ENCODE measurements at regions not wholly inside any gene's neighbourhood (a gene's known extent, or its start where the extent isn't known, plus 50 kb on each side); places are given as distances from the start of the nearest gene placed in this dataset.

DNA sequence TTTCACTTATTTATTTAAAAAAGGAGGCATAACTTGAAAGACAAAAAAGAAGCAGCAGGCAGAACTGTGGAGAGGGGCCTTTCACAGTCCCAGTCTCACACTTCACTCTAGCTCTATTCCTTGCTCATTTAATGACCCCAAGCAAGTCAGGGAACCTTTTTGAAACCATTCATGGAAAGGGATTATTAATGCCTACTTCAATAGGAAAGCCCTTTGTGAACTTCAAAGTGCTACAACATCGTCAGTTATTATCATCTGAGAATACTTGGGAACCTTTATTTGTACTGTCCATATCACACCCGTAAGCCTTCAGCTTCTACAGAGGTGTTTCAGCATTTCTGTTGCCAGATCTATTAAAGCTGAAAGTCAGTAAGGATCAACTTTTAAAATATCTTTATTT lies 320.2 kb downstream of the TMEM161B start:
- DNase-seq = no peak

GRCh38 chr5:87946271-87946670 lies 322.4 kb downstream of the TMEM161B start:
- no peak for DNase-seq

DNA sequence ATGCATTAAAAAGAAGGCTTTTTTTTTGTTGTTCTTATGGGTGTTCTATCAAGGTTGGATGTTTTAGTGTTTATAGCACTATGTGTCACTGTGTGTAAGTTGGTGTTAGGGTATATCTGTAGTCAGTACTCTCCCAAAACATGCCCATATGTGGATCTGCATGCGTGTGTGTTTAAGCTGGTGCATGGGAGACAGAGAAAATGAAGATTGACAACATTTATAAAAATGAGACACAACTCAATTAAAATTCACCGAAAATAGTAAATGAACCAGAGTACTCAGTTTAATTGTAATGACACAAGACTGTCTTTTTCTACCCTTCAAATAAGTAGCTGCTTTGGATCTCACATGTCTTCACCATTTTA lies 323.4 kb downstream of the TMEM161B start:
- no peak for DNase-seq

DNA sequence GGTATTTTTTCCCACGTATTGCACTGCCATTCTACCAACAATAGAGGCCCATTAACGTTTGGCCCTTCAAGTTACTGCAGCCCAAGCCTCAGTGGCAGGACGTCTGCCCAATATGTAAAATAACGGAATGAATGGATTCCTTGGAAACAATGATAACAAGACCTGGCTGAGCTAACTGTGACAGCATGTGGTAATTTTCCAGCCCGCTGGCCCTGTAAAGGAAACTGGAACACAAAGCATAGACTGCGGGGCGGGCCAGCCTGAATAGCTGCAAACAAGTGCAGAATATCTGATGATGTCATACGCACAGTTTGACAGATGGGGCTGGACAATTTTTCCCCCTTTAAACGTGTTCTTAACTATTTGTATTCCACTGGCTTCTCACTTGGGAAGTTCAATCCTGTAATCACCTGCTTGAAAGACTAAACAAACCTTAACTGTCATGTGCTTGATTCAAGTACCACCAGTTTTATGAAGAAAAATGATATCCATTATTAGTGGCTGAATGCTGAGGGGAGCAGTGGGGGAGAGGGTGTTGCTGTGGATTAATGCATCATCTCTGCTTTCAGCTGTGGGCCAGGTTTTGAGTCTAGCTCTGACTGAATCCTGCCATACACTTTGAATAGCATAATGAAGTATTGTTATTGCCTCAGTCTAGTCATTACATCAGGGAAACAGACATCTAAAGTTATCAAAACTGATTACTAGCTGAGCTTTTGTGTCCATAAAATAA lies 323.9 kb downstream of the TMEM161B start:
- no peak for DNase-seq

DNA sequence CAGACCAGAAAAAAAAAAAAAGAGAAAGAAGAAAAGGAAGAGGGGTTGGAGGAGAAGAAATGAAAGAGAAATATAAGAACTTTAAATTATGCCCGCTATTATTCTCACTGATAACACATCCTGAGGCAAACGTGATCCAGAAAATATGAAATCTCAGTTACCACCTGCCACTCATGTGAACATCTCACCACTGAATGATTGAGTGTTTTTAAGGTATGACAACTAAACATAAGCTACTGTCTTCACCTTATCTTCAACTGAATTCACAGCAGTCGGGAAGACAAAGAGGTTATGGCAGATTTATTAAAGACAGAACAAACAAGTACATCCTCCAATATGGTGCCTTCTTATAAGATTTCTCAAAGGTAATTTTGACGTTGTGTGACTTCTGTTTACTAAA lies 327.9 kb downstream of the TMEM161B start:
- no peak for DNase-seq

GRCh38 chr5:87936667-87937066 lies 332.0 kb downstream of the TMEM161B start:
- DNase-seq = no peak

DNA sequence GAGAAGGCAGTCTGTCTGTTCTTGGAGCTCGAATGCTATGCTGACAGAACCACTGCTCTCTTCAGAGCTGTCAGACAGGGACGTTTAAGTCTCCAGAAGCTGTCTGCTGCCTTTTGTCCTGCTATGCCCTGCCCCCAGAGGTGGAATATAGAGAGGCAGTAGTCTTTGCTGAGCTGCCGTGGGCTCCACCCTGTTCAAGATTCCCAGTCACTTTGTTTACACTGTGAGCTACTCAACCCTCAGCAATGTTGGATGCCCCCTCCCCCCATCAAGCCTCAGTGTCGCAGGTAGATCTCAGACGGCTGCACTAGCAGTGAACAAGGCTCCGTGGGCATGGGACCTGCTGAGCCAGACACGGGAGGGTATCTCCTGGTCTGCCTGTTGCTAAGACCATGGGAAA lies 344.2 kb downstream of the TMEM161B start:
- no peak for DNase-seq

DNA sequence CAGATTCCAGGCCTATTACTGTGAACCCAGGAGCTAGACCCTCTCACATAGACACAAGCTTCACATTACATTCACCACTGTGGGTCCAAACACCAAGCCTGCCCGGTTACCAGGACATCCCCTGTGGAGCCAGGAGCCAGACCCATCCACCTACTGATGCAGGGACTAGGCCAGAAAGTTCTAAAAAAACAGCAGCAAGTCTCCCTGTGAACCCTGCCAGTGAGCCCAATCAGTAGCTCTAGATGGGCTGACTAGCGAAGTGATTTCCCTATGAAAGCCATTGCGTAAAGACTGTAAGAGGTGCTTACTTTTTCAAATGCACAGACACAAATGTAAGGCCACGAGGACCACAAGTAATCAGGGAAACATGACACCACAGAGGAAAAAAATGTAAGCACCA lies 352.3 kb downstream of the TMEM161B start:
- no peak for DNase-seq

DNA sequence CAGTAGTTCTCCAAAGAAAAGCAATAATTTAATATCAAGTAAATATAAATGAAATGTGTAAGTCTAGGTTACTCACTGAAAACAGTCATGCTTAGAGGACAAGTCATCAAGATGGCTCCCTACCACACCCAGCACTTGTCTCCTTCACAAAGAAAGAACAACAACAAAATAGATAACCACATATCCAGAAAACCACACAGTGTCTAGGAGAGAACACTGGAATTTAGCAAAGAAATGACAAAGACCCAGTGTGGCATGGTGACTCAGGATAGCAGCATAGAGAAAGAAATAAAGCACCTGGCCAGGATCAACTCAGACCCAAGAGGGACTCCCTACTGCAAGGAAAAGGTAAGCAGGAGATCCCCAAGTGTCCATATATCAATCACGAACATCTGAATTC lies 356.2 kb downstream of the TMEM161B start:
- DNase-seq = no peak

DNA sequence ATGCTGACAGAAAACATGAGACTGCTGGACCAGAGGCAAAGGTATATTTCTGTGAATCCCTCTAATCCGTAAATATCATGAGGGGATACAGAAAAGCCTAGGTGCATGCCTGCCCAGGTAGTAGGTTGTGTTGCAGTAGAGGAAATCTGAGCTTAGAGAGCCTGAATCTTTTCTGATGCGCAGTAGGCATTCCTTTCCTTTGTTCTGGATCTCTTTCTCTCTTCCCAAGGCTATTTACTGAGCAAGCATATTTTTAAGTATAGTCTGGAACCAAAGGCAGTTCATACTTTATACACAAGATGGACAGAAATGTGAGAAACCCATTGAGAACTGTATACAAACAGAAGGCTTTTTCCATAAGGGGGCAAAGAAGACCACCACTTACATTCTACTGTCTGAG lies 359.3 kb downstream of the TMEM161B start:
- no peak for DNase-seq

GRCh38 chr5:87906962-87907361 lies 361.7 kb downstream of the TMEM161B start:
- DNase-seq = no peak

DNA sequence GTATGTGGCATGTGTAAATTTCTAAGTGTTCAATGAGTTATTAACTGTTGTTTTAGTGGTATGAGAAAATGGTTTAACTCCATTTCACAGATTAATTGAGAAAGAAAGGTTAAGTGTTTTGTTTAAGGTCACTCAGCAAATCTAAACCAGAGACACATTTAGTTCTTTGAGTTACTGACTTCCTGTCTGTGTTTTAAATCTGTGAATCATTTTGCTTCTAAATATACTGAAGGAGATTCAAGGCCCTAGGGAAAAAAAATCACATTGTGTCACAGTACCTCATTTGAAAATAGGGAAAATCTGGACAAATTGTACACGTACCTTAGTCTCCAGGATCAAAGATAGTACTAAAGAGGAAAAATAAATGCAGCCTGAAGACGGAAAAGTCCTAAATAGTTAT lies 368.2 kb downstream of the TMEM161B start:
- no peak for DNase-seq

DNA sequence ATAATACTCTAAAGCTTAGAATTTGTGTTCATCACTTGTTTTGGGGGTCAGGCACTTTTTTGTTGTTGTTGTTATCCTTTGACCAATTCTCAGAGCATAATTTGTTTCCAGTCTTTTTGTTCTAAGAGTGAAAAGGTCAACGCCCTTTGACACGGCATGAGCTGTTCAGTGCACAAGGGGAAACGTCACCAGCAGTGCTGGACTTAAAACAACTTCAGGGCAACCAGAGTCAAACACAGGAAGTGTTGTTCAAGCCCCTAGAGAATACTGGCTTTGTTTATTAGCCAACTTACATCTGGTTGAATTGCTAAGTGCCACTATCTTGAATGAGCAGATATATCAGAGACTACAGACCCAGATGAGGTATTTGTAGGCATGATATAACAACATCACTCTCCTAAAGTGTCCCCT lies 368.9 kb downstream of the TMEM161B start:
- no peak for DNase-seq

- DNase-seq = no peak
Observed at GRCh38 chr5:87899208-87899661, 369.4 kb downstream of the TMEM161B start.

- DNase-seq = no peak
Observed at GRCh38 chr5:87898574-87898973, 370.1 kb downstream of the TMEM161B start.

- no peak for DNase-seq
Observed at GRCh38 chr5:87888139-87888538, 380.5 kb downstream of the TMEM161B start.

DNA sequence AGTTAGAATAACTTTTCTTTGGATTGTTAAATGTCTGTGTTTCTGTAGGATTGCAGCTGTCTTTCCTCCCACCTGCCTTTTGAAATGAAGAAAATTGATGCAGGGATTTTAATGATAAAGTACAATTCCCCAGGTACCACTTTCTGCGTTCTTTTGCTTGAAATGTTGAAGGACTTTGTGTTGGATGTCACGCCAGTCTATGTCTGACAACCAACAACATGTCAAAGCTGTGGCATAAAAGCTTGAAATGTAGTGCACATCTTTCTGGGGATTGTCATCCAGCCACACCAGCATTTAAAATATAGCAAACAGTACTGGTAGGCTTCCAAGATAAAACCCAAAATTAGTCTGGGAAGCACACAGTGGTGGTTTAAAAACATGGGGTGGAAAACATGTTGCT lies 381.4 kb downstream of the TMEM161B start:
- no peak for DNase-seq

DNA sequence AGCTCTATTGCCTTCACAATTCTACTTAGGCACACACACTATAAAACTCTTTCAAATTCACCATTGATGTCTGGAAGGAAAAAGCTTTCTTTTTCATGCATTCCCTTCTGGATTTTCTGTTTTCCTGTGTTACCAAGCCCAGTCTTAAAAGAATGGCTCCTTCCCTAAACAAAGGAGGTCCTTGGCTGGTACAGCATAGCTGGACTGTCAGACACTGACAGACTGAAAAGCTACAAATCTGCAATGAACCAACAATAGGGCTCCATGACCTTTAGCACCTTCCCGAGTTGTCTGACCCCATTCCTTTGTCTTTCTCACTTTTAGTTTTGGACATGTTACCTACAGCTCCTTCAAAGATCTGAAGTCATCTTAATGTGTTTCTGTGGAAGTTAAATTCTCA lies 382.5 kb downstream of the TMEM161B start:
- DNase-seq = no peak

DNA sequence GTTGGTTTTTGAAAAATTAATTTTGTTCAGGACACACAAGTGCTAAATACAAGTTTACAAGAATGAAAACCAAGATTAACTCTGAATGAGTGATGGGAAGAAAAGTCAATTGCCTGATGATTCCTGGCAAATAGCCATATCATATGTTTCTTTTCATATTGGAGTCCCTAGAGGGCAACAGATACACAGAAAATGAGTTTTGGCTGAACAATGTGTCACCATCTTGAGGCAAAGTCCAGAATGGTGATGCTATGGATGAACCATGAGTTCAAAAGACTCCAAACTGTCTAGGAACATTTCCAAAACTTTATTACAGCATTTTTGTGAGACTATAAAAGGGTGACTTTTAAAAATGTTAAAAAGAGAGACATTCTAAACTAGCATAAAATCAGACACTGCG lies 382.9 kb downstream of the TMEM161B start:
- no peak for DNase-seq

DNA sequence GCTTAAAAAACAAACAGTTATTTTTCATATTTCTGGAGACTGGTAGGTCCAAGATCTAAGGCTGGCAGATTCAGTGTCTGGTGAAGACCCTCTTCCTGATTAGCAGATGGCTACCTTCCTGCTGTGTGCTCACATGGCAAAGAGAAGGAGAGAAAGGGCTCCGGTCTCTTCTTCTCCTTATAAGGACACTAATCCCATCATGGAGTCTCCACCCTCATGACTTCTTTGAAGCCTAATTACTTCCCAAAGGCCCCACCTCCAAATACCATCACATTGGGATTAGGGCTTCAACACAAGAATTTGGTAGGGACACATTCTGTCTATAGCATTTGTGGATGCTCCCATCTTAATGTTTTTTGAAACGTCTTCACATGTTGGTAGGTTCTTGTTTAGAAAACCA lies 391.1 kb downstream of the TMEM161B start:
- DNase-seq = no peak

DNA sequence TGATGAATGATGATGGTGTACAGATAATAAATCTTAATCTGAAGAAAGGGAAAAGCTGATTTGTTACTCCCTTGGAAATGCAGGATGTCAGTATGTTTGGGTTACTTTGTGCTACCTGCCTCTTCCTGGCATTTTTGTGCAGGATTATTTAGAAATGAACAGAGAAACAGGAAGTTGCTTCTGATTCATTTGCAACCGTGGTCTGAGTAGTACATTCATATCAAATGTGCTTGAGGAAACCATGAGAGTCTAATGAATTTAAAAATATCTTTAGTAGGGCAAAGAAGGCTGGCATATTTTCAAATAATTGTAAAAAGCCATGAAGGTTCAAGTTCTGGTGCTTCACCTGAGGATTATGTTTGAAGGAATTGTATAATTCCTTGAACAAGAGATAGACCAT lies 391.6 kb downstream of the TMEM161B start:
- DNase-seq = no peak

- no peak for DNase-seq
Observed at GRCh38 chr5:87876616-87877015, 392.0 kb downstream of the TMEM161B start.

GRCh38 chr5:87872986-87873385 lies 395.7 kb downstream of the TMEM161B start:
- no peak for DNase-seq

DNA sequence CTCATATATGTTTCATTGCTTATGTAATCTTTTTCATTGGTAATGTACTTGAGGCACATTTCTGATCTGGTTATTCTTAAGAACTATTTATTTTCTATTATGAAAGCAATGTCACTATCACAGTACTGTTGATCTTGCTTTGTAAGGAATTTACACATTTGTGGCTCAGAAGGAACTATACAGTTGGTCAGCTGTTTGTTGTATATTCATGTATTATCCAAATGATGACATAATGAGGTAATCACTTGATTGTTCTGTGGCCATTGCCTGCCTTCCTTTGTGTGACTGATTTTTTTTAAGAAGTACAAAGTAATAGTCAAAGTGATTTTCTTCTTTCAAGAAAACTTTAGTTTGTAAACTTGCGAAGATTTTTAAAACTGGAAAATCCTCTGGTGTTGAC lies 399.9 kb downstream of the TMEM161B start:
- no peak for DNase-seq

DNA sequence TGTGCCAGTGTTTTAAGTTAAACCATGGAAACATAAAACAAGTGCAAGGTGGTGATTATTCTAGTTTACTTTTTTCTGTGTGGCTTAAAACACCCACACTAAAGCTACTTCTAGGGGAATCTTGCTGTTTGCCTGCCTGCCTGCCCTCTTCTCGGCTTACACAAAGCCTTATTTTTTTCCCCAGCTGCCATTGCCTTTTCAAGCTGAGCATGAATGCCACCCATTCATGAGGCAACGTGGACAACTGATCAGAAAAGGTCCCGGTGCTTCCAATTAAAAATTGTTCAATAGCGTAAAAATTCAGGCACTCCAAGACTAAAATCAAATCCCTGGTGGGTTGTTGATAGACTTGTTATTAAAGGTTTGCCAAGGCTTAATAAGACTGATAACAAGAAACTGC lies 401.4 kb downstream of the TMEM161B start:
- no peak for DNase-seq

DNA sequence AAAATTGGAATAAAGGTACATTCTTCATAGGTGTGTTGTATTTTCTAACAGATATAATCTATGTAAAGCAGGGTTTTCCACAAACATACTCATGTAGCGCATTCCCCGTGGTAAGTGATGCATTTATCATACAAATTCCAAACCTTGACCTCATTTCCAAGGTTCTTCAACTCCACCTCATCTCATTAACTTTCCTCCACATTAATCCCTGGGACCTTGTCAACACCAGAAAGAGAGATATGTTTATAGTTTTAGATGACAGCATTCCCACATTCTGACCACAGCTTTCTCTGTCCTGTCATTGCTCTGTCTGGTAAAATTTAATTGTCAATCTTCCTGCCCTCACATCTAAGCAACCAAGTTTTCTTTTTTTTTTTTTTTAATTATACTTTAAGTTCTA lies 415.1 kb downstream of the TMEM161B start:
- no peak for DNase-seq

All from CD4-positive, alpha-beta T cell treated with Interferon gamma for 1 hour (primary cell).